ENCODE measurements at regions not wholly inside any gene's neighbourhood (a gene's known extent, or its start where the extent isn't known, plus 50 kb on each side); places are given as distances from the start of the nearest gene placed in this dataset.

GRCh38 chr15:88979674-88980073 lies 66.5 kb upstream of the MFGE8 start:
- H3K4me3 ChIP-seq (replicated peaks; ENCODE audit: insufficient read depth, low read length): no peak overlapping the region
- TF ChIP-seq GABPA (IDR thresholded peaks at IDR 0.05; ENCODE audit: low read depth) (no peak), POLR2AphosphoS5 (IDR thresholded peaks at IDR 0.05; ENCODE audit: low read depth) (no peak), CTCF (IDR thresholded peaks at IDR 0.05; ENCODE audit: insufficient read depth, low read length) (no peak), REST (IDR thresholded peaks at IDR 0.05; ENCODE audit: insufficient replicate concordance, low read depth) (no peak), SPI1 (IDR thresholded peaks at IDR 0.05; ENCODE audit: borderline replicate concordance, low read depth) (no peak)
- DNase-seq (ENCODE audit: low read depth in 1 of 2, low spot score in 1 of 2): no peak
- H3K27me3 ChIP-seq (ENCODE audit: insufficient read depth, poor library complexity, severe bottlenecking): peaks cover 2% of the 10 kb centered on the region
- no peak overlapping the region for H3K27ac ChIP-seq (replicated peaks)

- no peak for DNase-seq (ENCODE audit: low read depth in 1 of 2, low spot score in 1 of 2)
- Histone ChIP-seq H3K4me3 (replicated peaks; ENCODE audit: insufficient read depth, low read length) (no peak overlapping the region), H3K27me3 (ENCODE audit: insufficient read depth, poor library complexity, severe bottlenecking) (peaks cover 2% of the 10 kb centered on the region), H3K27ac (replicated peaks) (no peak overlapping the region)
- no peak for TF ChIP-seq GABPA (IDR thresholded peaks at IDR 0.05; ENCODE audit: low read depth)
- TF ChIP-seq POLR2AphosphoS5 (IDR thresholded peaks at IDR 0.05; ENCODE audit: low read depth): no peak
- no peak for TF ChIP-seq CTCF (IDR thresholded peaks at IDR 0.05; ENCODE audit: insufficient read depth, low read length)
- TF ChIP-seq SPI1 (IDR thresholded peaks at IDR 0.05; ENCODE audit: borderline replicate concordance, low read depth): no peak
- TF ChIP-seq REST (IDR thresholded peaks at IDR 0.05; ENCODE audit: insufficient replicate concordance, low read depth): no peak
These were observed 67.3 kb upstream of the MFGE8 start for GRCh38 chr15:88980498-88980897.

GRCh38 chr15:88981244-88982215 lies 68.4 kb upstream of the MFGE8 start:
- no peak for TF ChIP-seq REST (IDR thresholded peaks at IDR 0.05; ENCODE audit: insufficient replicate concordance, low read depth)
- no peak for TF ChIP-seq CTCF (IDR thresholded peaks at IDR 0.05; ENCODE audit: insufficient read depth, low read length)
- no peak for TF ChIP-seq GABPA (IDR thresholded peaks at IDR 0.05; ENCODE audit: low read depth)
- TF ChIP-seq POLR2AphosphoS5 (IDR thresholded peaks at IDR 0.05; ENCODE audit: low read depth): no peak
- TF ChIP-seq SPI1 (IDR thresholded peaks at IDR 0.05; ENCODE audit: borderline replicate concordance, low read depth): no peak
- Histone ChIP-seq H3K27ac (replicated peaks) (no peak overlapping the region), H3K27me3 (ENCODE audit: insufficient read depth, poor library complexity, severe bottlenecking) (no peaks in the 10 kb centered on the region), H3K4me3 (replicated peaks; ENCODE audit: insufficient read depth, low read length) (no peak overlapping the region)
- no peak for DNase-seq (ENCODE audit: low read depth in 1 of 2, low spot score in 1 of 2)

Measured in HL-60 (cell line).